SK-N-SH (cell line): ENCODE measurements at regions not wholly inside any gene's neighbourhood (a gene's known extent, or its start where the extent isn't known, plus 50 kb on each side); places are given as distances from the start of the nearest gene placed in this dataset.

Experiments used
- CTCF ChIA-PET: fragments of 300-600, 350-600 bp; formaldehyde crosslinking; extraction: SDS; loops from one replicate; lab custom pipeline; 2021; lab: Yijun Ruan, JAX
- POLR2A ChIA-PET: fragments of 350-600 bp; sonication (Branson Sonifier 250); formaldehyde crosslinking; extraction: SDS; loops from one replicate; lab custom pipeline; 2020; ENCODE audit warnings: antibody characterized with exemption, inconsistent platforms; lab: Yijun Ruan, JAX
- DNase-seq: peaks from one replicate; pipeline ENCODE4 v3.0.0; 2012
- H2AFZ ChIP-seq: fragments of 200-600 bp; sonication (generic); 2 replicates; pipeline ENCODE4 v1.8.1; 2016; ENCODE audit warnings: antibody characterized with exemption, mild to moderate bottlenecking, low read depth
- H3F3A ChIP-seq: fragments of 200-600 bp; sonication (generic); replicated peaks from 2 replicates; pipeline ENCODE3; 2016; ENCODE audit warnings: antibody characterized with exemption, mild to moderate bottlenecking; ENCODE audit not compliant: insufficient read depth
- H3K27ac ChIP-seq, 2 experiments: fragments of 200-500 bp in 1 of 2; fragments of 200-600 bp in 1 of 2; sonication (Bioruptor generic) in 1 of 2; sonication (generic), shearing (Covaris generic) in 1 of 2; 2 replicates each; pipeline versions ENCODE4 v1.5.1 to v1.6.1; 2014 to 2016; ENCODE audit warnings: low read depth in 2 of 2, inconsistent platforms in 1 of 2, low read length in 1 of 2, mild to moderate bottlenecking in 1 of 2, mixed read lengths in 1 of 2
- H3K27me3 ChIP-seq: fragments of 200-600 bp; sonication (generic), shearing (Covaris generic); 2 replicates; pipeline ENCODE4 v1.6.1; 2016; ENCODE audit warnings: mixed run types; ENCODE audit not compliant: insufficient read depth
- H3K36me3 ChIP-seq, 2 experiments: fragments of 200-500 bp in 1 of 2; fragments of 200-600 bp in 1 of 2; sonication (Bioruptor generic) in 1 of 2; sonication (generic) in 1 of 2; replicated peaks in 1 of 2; 2 replicates each; pipeline versions ENCODE3 to v1.5.1; 2014 to 2016; ENCODE audit warnings: low read length in 1 of 2, mild to moderate bottlenecking in 1 of 2; ENCODE audit not compliant: insufficient read depth in 2 of 2, control insufficient read depth in 1 of 2
- H3K4me1 ChIP-seq, 2 experiments: fragments of 200-500 bp in 1 of 2; fragments of 200-600 bp in 1 of 2; sonication (Bioruptor generic) in 1 of 2; sonication (generic), shearing (Covaris generic) in 1 of 2; 2 replicates each; pipeline versions ENCODE4 v1.5.1 to v1.6.1; 2014 to 2016; ENCODE audit warnings: low read depth in 1 of 2, low read length in 1 of 2, mixed run types in 1 of 2; ENCODE audit not compliant: insufficient read depth in 2 of 2, control insufficient read depth in 1 of 2
- H3K4me2 ChIP-seq: fragments of 200-600 bp; sonication (generic), shearing (Covaris generic); 2 replicates; pipeline ENCODE4 v1.6.1; 2017; ENCODE audit warnings: mixed run types
- H3K4me3 ChIP-seq, 2 experiments: fragments of 200-500 bp in 1 of 2; fragments of 200-600 bp in 1 of 2; sonication (Bioruptor generic) in 1 of 2; sonication (generic), shearing (Covaris generic) in 1 of 2; 2 replicates each; pipeline versions ENCODE4 v1.5.1 to v1.8.1; 2014 to 2016; ENCODE audit warnings: low read depth in 2 of 2, inconsistent platforms in 1 of 2, low read length in 1 of 2, mild to moderate bottlenecking in 1 of 2, mixed read lengths in 1 of 2, moderate library complexity in 1 of 2
- H3K79me2 ChIP-seq: fragments of 200-600 bp; sonication (generic); 2 replicates; pipeline ENCODE4 v1.8.1; 2017; ENCODE audit warnings: mild to moderate bottlenecking; ENCODE audit not compliant: insufficient read depth
- H3K9ac ChIP-seq: fragments of 200-600 bp; sonication (generic); 2 replicates; pipeline ENCODE4 v1.6.1; 2017; ENCODE audit warnings: mixed run types
- H3K9me2 ChIP-seq: fragments of 200-600 bp; sonication (generic); 2 replicates; pipeline ENCODE4 v1.6.1; 2017; ENCODE audit warnings: mixed run types
- H3K9me3 ChIP-seq: fragments of 200-600 bp; sonication (generic); 2 replicates; pipeline ENCODE4 v1.6.1; 2017; ENCODE audit warnings: mixed run types, mild to moderate bottlenecking, moderate library complexity
- H4K20me1 ChIP-seq: fragments of 200-600 bp; sonication (generic); 2 replicates; pipeline ENCODE4 v1.6.1; 2017; ENCODE audit warnings: mild to moderate bottlenecking, mixed run types; ENCODE audit not compliant: insufficient read depth
- CHD2 ChIP-seq: fragments of 150-350 bp; IDR thresholded peaks from 2 replicates; pipeline ENCODE4 v1.6.1; 2018; ENCODE audit warnings: low read length; ENCODE audit not compliant: partially characterized antibody
- EZH2phosphoT487 ChIP-seq: fragments of 200-600 bp; sonication (generic); IDR thresholded peaks from 2 replicates; pipeline ENCODE4 v1.6.1; 2017; ENCODE audit warnings: low read depth, mixed run types, mild to moderate bottlenecking, antibody characterized with exemption, moderate library complexity, borderline replicate concordance
- FOXM1 ChIP-seq: IDR thresholded peaks from 2 replicates; pipeline ENCODE4 v1.4.0; 2012; ENCODE audit warnings: low read depth, mild to moderate bottlenecking
- GABPA ChIP-seq: IDR thresholded peaks from 2 replicates; pipeline ENCODE4 v1.4.0; 2012; ENCODE audit warnings: low read depth, mild to moderate bottlenecking
- GATA2 ChIP-seq: sonication (generic); formaldehyde crosslinking; IDR thresholded peaks from 2 replicates; pipeline ENCODE4 v1.5.0; 2020; ENCODE audit warnings: mild to moderate bottlenecking, missing genetic modification reagents
- IRF3 ChIP-seq: fragments of 150-350 bp; IDR thresholded peaks from 2 replicates; pipeline ENCODE4 v1.6.1; 2016; ENCODE audit warnings: mild to moderate bottlenecking, low read depth, low read length
- MAX ChIP-seq: IDR thresholded peaks from 2 replicates; pipeline ENCODE4 v1.4.0; 2012; ENCODE audit warnings: low read depth
- MXI1 ChIP-seq: IDR thresholded peaks from 2 replicates; pipeline ENCODE4 v1.6.1; 2012; ENCODE audit warnings: mild to moderate bottlenecking, low read depth, low read length, improper control_type of control experiment
- POLR2AphosphoS5 ChIP-seq: IDR thresholded peaks from 2 replicates; pipeline ENCODE4 v1.6.1; 2012; ENCODE audit warnings: low read depth, low read length
- RFX5 ChIP-seq: IDR thresholded peaks from 2 replicates; pipeline ENCODE4 v1.6.1; 2012; ENCODE audit warnings: mild to moderate bottlenecking, improper control_type of control experiment, low read length
- TEAD4 ChIP-seq: IDR thresholded peaks from 2 replicates; pipeline ENCODE4 v1.4.0; 2012; ENCODE audit warnings: mild to moderate bottlenecking, borderline replicate concordance; ENCODE audit not compliant: insufficient read depth
- WGBS: methylation state at CpG from one replicate; pipeline ENCODE4 v1.1.6; 2017; ENCODE audit warnings: low lambda C conversion rate; 5-methylcytosine and 5-hydroxymethylcytosine counted together
- TF ChIP-seq, protein P1 (sequence below): IDR thresholded peaks from 2 replicates; pipeline ENCODE4; 2012
- TF ChIP-seq, protein P2 (sequence below): IDR thresholded peaks from 2 replicates; pipeline ENCODE4 v1.6.1; 2012; ENCODE audit warnings: mild to moderate bottlenecking, low read depth, low read length, moderate library complexity

GRCh38 chr21:39087238-39088030 is 95.8 kb downstream of the PSMG1 start:
- no peaks in the 10 kb centered on the region for H3K79me2 ChIP-seq
- no peaks in the 10 kb centered on the region for H3K9me2 ChIP-seq
- H4K20me1 ChIP-seq: no peaks in the 10 kb centered on the region
- H3K27ac ChIP-seq: no peak overlapping the region
- no peaks in the 10 kb centered on the region; a peak in 1 of 4 replicates for H3K4me1 ChIP-seq
- H2AFZ ChIP-seq: no peak overlapping the region
- WGBS: 86% methylated on average over 23 of the region's 27 CpGs
- no peak for TF ChIP-seq IRF3
- TF ChIP-seq CHD2: no peak
- no peak for TF ChIP-seq GATA2
- TF ChIP-seq TEAD4: no peak
- TF ChIP-seq FOXM1: no peak
- no peak for TF ChIP-seq MAX
- TF ChIP-seq RFX5: no peak
- TF ChIP-seq, protein P1, sequence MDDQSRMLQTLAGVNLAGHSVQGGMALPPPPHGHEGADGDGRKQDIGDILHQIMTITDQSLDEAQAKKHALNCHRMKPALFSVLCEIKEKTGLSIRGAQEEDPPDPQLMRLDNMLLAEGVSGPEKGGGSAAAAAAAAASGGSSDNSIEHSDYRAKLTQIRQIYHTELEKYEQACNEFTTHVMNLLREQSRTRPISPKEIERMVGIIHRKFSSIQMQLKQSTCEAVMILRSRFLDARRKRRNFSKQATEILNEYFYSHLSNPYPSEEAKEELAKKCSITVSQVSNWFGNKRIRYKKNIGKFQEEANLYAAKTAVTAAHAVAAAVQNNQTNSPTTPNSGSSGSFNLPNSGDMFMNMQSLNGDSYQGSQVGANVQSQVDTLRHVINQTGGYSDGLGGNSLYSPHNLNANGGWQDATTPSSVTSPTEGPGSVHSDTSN: no peak
- TF ChIP-seq GABPA: no peak
- no peak for TF ChIP-seq EZH2phosphoT487
- TF ChIP-seq MXI1: no peak
- TF ChIP-seq, protein P2, sequence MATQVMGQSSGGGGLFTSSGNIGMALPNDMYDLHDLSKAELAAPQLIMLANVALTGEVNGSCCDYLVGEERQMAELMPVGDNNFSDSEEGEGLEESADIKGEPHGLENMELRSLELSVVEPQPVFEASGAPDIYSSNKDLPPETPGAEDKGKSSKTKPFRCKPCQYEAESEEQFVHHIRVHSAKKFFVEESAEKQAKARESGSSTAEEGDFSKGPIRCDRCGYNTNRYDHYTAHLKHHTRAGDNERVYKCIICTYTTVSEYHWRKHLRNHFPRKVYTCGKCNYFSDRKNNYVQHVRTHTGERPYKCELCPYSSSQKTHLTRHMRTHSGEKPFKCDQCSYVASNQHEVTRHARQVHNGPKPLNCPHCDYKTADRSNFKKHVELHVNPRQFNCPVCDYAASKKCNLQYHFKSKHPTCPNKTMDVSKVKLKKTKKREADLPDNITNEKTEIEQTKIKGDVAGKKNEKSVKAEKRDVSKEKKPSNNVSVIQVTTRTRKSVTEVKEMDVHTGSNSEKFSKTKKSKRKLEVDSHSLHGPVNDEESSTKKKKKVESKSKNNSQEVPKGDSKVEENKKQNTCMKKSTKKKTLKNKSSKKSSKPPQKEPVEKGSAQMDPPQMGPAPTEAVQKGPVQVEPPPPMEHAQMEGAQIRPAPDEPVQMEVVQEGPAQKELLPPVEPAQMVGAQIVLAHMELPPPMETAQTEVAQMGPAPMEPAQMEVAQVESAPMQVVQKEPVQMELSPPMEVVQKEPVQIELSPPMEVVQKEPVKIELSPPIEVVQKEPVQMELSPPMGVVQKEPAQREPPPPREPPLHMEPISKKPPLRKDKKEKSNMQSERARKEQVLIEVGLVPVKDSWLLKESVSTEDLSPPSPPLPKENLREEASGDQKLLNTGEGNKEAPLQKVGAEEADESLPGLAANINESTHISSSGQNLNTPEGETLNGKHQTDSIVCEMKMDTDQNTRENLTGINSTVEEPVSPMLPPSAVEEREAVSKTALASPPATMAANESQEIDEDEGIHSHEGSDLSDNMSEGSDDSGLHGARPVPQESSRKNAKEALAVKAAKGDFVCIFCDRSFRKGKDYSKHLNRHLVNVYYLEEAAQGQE: no peak
- no peak for TF ChIP-seq POLR2AphosphoS5
- no peaks in the 10 kb centered on the region for H3F3A ChIP-seq
- no peaks in the 10 kb centered on the region for H3K36me3 ChIP-seq
- ChIA-PET POLR2A (no interaction called here), CTCF (interaction anchor here (1.0 to 1.9 kb wide), 2 partner anchors 10 to 12 kb away, joined by 4 to 5 read pairs; no protein-coding TSS in a partner anchor)
- no peak overlapping the region for H3K4me2 ChIP-seq
- no peaks in the 10 kb centered on the region for H3K27me3 ChIP-seq
- H3K9me3 ChIP-seq: no peaks in the 10 kb centered on the region
- DNase-seq: no peak
- no peak overlapping the region for H3K9ac ChIP-seq
- no peak overlapping the region for H3K4me3 ChIP-seq
